Erythroblast (primary cell): ENCODE measurements at regions not wholly inside any gene's neighbourhood (a gene's known extent, or its start where the extent isn't known, plus 50 kb on each side); places are given as distances from the start of the nearest gene placed in this dataset.

Experiments
- DNase-seq, 2 experiments: peaks; one replicate each; lab custom pipeline; 2025; lab: John Stamatoyannopoulos, UW
- GATA1 ChIP-seq: IDR thresholded peaks from 2 replicates; pipeline ENCODE4 v1.6.1; 2011; ENCODE audit warnings: low read depth, mild to moderate bottlenecking, control low read depth, low read length, moderate library complexity
- POLR2A ChIP-seq: IDR thresholded peaks from 2 replicates; pipeline ENCODE4 v1.6.1; 2011; ENCODE audit warnings: mild to moderate bottlenecking, low read length

DNA sequence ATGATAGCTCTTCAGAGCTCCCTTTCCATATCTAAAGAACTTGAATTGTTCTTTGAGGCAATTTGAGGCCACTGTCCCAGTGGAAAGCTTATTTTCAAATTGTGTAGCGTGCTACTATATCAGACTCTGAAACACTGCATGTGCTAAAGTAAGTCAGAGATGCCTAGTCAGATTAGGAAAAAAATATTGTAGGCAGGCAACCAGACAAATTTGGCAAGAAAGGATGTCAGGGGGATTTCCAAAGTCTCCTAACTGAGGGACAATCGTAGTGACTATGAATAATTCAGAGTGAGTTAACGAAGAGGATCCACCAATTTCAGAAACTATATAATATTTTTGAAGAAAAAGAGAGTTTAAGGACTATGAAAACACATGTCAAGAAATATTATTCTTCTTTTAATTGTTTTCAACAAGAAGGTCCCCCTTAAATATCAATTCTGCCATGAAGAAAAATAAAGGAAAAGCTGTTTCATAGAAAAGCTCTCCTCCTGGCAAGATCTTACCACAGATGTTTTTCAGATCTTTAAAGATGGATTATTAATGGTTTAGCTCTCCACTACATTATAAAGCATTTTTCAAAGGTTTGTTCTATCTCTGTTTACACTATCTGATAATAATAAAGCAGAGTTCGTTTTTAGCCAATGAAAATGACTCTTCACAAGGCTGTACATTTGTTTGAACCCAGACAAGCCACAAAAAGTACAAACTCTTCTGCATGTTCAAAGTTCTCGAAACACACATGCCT, 273.5 kb upstream of the PTGER4 start:
- no peak for DNase-seq
- no peak for TF ChIP-seq POLR2A
- TF ChIP-seq GATA1: no peak

DNA sequence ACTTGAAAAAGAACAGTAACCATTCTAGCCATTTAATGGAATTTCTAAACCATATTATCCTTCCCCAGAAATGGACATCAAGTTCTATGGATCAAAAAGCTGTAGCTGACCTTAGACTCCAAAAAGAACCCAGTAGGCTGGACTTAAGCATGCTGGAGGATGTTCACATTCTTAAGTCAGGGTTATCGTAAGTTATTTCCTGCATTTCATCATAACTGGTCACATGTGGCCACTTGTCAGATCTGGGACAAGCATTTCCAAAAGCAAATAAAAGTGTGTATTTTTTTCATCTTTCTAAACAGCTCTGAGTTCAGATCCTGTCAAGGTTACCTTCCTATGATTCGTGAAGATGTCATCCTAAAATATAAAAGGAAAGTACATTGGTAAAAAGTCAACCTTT, 274.5 kb upstream of the PTGER4 start:
- no peak for TF ChIP-seq POLR2A
- TF ChIP-seq GATA1: no peak
- no peak for DNase-seq

- TF ChIP-seq GATA1 (no peak), POLR2A (no peak)
- DNase-seq: no peak
Measured at GRCh38 chr5:40404613-40405012, 275.1 kb upstream of the PTGER4 start.

DNA sequence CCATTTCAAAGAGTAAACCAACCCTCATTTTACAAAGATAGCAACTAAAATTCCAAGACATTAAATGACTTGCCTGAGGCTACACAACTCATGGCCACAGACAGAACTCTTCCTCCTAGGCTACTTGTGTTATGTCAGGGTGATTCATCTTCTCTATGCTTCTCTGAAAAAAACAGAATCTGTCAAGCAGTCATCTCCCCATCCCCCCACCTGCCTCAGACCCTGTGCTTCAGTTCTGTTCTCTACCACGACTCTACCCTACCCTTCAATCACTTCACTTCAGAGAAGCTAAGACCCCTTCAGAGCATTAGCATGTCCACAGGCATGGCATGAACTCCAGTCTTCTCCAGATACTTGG, 277.7 kb upstream of the PTGER4 start:
- DNase-seq: no peak

DNA sequence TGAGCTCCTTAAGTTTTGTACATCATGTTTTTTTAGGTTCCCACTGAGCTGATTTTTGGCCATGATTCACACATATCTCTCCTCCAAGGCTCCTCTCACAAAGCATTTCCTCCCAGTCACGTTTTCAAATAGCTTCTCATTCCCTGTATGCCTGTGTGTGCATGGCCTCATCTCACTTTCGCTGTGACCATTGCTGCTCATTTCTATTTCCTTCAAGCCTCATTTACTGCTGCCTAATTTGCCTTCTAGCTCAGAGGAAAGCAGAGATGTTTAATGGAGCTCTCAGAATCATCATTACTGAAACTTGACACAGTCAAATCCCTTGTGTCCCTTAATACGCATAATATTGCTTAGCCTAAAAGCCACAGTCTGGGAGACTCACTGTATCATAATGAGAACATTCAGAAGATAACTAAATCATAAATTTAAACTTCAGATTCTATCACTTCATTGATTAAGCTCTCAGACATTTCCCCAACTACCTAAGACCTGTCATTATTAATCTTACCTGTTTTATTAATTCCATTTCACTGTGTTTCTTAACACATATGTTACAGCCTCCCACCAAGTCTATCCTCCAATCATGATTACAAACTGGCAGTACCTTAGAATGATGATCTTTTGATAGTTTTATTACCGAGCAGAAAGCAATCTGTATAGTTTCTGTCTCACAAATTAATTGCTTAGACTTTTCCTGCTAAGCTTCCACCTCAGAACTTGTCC, 278.3 kb upstream of the PTGER4 start:
- no peak for DNase-seq
- TF ChIP-seq POLR2A: no peak
- TF ChIP-seq GATA1: no peak

More for the DNA sequence above, 277.7 kb upstream of the PTGER4 start:
- TF ChIP-seq POLR2A: no peak
- no peak for TF ChIP-seq GATA1

- no peak for DNase-seq
- TF ChIP-seq POLR2A (no peak), GATA1 (no peak)
Measured at GRCh38 chr5:40400245-40400644, 279.5 kb upstream of the PTGER4 start.

GRCh38 chr5:40399349-40399748, 280.4 kb upstream of the PTGER4 start:
- TF ChIP-seq POLR2A: no peak
- TF ChIP-seq GATA1: no peak
- no peak for DNase-seq

DNA sequence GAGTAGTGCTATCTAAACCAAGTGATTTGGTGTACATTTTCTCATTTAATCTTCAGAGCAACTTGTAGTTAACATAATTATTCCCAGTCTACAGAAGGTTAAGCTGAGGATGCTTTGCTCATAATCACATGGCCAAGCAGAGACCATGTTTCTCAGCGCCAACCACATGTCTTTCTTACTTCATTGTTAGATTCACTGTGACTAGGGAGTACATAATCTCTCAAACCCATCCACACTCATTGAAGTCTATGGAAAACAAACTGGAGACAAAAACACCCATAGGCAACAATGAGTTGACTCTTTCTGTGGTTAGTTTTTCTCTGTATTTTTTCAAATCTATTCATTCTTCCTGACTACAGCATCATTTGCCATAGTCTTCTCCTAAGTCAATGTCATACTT, 281.7 kb upstream of the PTGER4 start:
- TF ChIP-seq GATA1: no peak
- no peak for TF ChIP-seq POLR2A
- DNase-seq: no peak

- TF ChIP-seq POLR2A: no peak
- no peak for TF ChIP-seq GATA1
- DNase-seq: no peak
Measured at GRCh38 chr5:40397091-40397490, 282.6 kb upstream of the PTGER4 start.

GRCh38 chr5:40396317-40396716, 283.4 kb upstream of the PTGER4 start:
- TF ChIP-seq POLR2A (no peak), GATA1 (no peak)
- no peak for DNase-seq

- TF ChIP-seq POLR2A (no peak), GATA1 (no peak)
- no peak for DNase-seq
Measured at GRCh38 chr5:40395251-40395650, 284.5 kb upstream of the PTGER4 start.

DNA sequence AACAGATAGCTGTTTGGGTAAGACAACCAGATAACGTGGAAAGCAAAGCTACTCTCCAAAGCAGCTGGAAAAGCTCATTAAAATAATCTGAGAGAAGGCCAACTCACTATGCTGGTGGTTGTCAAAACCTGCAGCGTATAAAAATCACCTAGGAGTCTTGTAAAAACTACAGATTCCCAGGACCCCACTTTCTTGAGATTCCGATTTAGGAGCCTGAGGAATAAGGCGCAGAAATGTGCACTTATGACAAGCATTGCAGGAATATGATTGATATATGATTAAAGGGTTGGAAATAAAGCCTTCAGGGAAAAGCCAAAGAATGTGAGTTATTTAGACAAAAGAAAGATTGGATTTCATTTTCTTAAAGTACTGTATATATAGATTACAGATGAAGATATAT, 285.0 kb upstream of the PTGER4 start:
- no peak for DNase-seq
- TF ChIP-seq POLR2A (no peak), GATA1 (no peak)

GRCh38 chr5:40391642-40392041, 288.1 kb upstream of the PTGER4 start:
- no peak for DNase-seq
- no peak for TF ChIP-seq POLR2A
- TF ChIP-seq GATA1: no peak

DNA sequence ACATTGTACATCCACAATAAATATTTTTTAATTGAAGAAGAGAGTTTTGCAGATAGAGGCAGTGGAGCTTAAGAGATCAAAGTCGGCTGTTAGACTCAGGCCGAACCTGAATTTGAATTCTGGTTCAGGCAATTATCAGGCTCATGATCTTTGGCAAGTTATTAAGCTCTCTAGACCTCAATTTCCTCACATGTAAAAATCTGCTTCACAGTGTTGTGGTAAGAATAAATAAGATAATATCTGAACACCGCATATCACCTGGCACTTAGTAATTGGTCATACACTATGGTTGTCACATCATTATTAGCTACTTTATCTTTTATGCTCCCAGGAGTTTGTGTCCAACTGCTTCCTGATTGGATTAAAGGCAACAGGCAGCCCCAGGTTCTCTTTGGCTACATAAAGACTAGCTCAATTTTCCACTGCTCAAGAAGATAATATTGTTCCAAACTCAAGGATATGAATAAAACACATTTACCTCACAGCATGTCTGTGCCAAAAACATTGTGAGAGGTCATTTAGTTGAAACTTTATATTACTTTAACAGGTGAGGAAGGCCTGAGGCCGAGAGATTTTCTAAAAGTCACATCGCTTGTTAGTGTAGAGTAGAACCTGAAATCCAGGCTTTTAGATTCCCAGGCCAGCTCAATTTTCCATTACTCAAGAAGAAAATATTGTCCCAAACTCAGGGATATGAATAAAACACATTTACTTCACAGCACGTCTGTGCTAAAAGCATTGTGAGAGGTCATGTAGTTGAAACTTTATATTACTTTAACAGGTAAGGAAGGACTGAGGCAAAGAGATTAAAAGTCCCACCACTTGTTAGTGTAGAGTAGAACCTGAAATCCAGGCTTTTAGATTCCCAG, 289.2 kb upstream of the PTGER4 start:
- no peak for DNase-seq
- TF ChIP-seq POLR2A: no peak
- TF ChIP-seq GATA1: no peak
